ENCODE measurements at regions not wholly inside any gene's neighbourhood (a gene's known extent, or its start where the extent isn't known, plus 50 kb on each side); places are given as distances from the start of the nearest gene placed in this dataset.

DNA sequence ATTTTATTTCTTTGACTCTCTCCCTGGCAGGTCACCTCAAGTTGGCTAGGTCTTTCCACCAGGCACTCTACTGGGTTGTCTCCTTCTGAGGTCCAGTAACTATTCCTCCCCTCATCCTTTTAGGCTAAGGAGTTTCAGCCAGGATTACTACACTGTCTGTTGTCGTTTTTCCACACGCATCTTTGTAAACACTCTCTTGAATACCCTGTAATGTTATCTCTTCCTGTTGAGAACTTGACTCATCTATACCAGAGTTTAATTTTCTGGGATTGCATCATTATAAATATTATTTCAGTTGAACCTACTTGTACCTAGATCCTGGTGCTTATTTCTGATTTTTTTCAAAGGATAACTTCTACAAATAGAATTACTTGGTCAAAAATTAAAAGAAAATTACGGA lies 138.3 kb downstream of the SQOR start:
- TF ChIP-seq POLR2AphosphoS5 (IDR thresholded peaks at IDR 0.05; ENCODE audit: low read depth, low read length) = no peak
- TF ChIP-seq, protein P1, sequence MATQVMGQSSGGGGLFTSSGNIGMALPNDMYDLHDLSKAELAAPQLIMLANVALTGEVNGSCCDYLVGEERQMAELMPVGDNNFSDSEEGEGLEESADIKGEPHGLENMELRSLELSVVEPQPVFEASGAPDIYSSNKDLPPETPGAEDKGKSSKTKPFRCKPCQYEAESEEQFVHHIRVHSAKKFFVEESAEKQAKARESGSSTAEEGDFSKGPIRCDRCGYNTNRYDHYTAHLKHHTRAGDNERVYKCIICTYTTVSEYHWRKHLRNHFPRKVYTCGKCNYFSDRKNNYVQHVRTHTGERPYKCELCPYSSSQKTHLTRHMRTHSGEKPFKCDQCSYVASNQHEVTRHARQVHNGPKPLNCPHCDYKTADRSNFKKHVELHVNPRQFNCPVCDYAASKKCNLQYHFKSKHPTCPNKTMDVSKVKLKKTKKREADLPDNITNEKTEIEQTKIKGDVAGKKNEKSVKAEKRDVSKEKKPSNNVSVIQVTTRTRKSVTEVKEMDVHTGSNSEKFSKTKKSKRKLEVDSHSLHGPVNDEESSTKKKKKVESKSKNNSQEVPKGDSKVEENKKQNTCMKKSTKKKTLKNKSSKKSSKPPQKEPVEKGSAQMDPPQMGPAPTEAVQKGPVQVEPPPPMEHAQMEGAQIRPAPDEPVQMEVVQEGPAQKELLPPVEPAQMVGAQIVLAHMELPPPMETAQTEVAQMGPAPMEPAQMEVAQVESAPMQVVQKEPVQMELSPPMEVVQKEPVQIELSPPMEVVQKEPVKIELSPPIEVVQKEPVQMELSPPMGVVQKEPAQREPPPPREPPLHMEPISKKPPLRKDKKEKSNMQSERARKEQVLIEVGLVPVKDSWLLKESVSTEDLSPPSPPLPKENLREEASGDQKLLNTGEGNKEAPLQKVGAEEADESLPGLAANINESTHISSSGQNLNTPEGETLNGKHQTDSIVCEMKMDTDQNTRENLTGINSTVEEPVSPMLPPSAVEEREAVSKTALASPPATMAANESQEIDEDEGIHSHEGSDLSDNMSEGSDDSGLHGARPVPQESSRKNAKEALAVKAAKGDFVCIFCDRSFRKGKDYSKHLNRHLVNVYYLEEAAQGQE (IDR thresholded peaks at IDR 0.05; ENCODE audit: insufficient read depth in 1 of 2, low read depth in 2 of 2, low read length in 2 of 2) = no peak
